HepG2 (cell line): ENCODE measurements at regions not wholly inside any gene's neighbourhood (a gene's known extent, or its start where the extent isn't known, plus 50 kb on each side); places are given as distances from the start of the nearest gene placed in this dataset.

Experiments used
- ZSCAN29 ChIP-seq: sonication (generic); formaldehyde crosslinking; conservative IDR thresholded peaks from 2 replicates; pipeline ENCODE4 v1.4.0; 2020; ENCODE audit warnings: mild to moderate bottlenecking, missing genetic modification reagents
- TF ChIP-seq, protein P1 (sequence below): sonication (generic); formaldehyde crosslinking; IDR thresholded peaks from 2 replicates; pipeline ENCODE4 v1.5.0; 2020; ENCODE audit warnings: mild to moderate bottlenecking, missing genetic modification reagents, moderate library complexity

DNA sequence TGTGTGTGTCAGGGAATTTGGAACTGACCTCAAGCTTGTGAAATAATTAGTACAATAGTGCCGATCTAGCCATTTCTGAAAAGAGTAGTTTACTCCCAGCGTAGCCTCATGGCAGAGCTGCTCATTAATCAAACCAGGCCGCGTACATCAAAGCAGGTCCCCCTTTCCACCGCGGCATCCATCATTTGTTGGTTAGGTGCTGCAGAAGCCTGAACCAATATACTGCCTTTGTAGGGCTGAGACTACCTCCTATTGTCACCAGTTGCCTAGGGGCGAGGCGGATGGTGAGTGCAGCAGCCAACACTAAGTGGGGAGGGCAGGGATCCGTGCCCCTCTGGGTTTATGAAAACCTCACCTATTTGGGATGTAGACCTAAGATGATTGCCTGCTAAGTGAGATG, 264.1 kb downstream of the TMEM114 start:
- TF ChIP-seq, protein P1, sequence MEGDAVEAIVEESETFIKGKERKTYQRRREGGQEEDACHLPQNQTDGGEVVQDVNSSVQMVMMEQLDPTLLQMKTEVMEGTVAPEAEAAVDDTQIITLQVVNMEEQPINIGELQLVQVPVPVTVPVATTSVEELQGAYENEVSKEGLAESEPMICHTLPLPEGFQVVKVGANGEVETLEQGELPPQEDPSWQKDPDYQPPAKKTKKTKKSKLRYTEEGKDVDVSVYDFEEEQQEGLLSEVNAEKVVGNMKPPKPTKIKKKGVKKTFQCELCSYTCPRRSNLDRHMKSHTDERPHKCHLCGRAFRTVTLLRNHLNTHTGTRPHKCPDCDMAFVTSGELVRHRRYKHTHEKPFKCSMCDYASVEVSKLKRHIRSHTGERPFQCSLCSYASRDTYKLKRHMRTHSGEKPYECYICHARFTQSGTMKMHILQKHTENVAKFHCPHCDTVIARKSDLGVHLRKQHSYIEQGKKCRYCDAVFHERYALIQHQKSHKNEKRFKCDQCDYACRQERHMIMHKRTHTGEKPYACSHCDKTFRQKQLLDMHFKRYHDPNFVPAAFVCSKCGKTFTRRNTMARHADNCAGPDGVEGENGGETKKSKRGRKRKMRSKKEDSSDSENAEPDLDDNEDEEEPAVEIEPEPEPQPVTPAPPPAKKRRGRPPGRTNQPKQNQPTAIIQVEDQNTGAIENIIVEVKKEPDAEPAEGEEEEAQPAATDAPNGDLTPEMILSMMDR (CRISPR knock-in tag) = no peak
- no peak for TF ChIP-seq ZSCAN29 (CRISPR knock-in tag)
